H1 (cell line): ENCODE measurements at regions not wholly inside any gene's neighbourhood (a gene's known extent, or its start where the extent isn't known, plus 50 kb on each side); places are given as distances from the start of the nearest gene placed in this dataset.

Experiments used
- CTCF ChIA-PET: fragments of 300-600 bp; sonication (Branson Sonifier 250); formaldehyde crosslinking; loops from one replicate; lab custom pipeline; 2021; ENCODE audit not compliant: partially characterized antibody; lab: Charles Lee
- POLR2A ChIA-PET: fragments of 300-600 bp; sonication (Branson Sonifier 250); formaldehyde crosslinking; loops from one replicate; lab custom pipeline; 2021; ENCODE audit warnings: inconsistent platforms; ENCODE audit not compliant: partially characterized antibody; lab: Charles Lee
- DNase-seq, 2 experiments: peaks; one replicate each; pipeline versions ENCODE4 v3.0.0 to v3.0.0-alpha.2; 2010 to 2022; ENCODE audit warnings: low spot score in 2 of 2, low read depth in 1 of 2, mixed read lengths in 1 of 2
- FAIRE-seq: peaks from 2 replicates; lab custom pipeline; 2011; peaks lifted over from hg19 to GRCh38; lab: Jason Lieb, UNC
- H2AFZ ChIP-seq: 2 replicates; pipeline ENCODE4 v1.8.1; 2012; ENCODE audit warnings: low read length, inconsistent platforms
- H2AK5ac ChIP-seq: 2 replicates; pipeline ENCODE4 v1.6.1; 2013; ENCODE audit warnings: low read depth, low read length
- H2BK120ac ChIP-seq: replicated peaks from 2 replicates; pipeline ENCODE3; 2013; ENCODE audit warnings: low read depth, low read length, inconsistent platforms
- H2BK12ac ChIP-seq: 2 replicates; pipeline ENCODE4 v1.6.1; 2013; ENCODE audit warnings: low read depth, low read length
- H2BK15ac ChIP-seq: 2 replicates; pipeline ENCODE4 v1.6.1; 2013; ENCODE audit warnings: low read length
- H2BK20ac ChIP-seq: 2 replicates; pipeline ENCODE4 v1.6.1; 2013; ENCODE audit warnings: low read length
- H2BK5ac ChIP-seq: 2 replicates; pipeline ENCODE4 v1.6.1; 2013; ENCODE audit warnings: low read depth, low read length
- H3K14ac ChIP-seq: 2 replicates; pipeline ENCODE4 v1.6.1; 2013; ENCODE audit warnings: inconsistent platforms; ENCODE audit not compliant: insufficient read length
- H3K18ac ChIP-seq: 2 replicates; pipeline ENCODE4 v1.6.1; 2013; ENCODE audit warnings: low read length; ENCODE audit errors: extremely low read depth
- H3K23ac ChIP-seq: 2 replicates; pipeline ENCODE4 v1.6.1; 2013; ENCODE audit warnings: inconsistent platforms; ENCODE audit not compliant: insufficient read length
- H3K23me2 ChIP-seq: 2 replicates; pipeline ENCODE4 v1.6.1; 2013; ENCODE audit warnings: low read depth, low read length
- H3K27ac ChIP-seq: 2 replicates; pipeline ENCODE4 v1.6.1; 2011; ENCODE audit warnings: low read depth, low read length, inconsistent platforms
- H3K27me3 ChIP-seq, 4 experiments: replicated peaks in 1 of 4; 1 replicate in 1 of 4; 2 replicates in 3 of 4; pipeline versions ENCODE4 v1.6.1 to v1.8.1; 2011 to 2013; ENCODE audit warnings: low read length in 3 of 4, mild to moderate bottlenecking in 3 of 4, inconsistent platforms in 2 of 4, mixed read lengths in 2 of 4, moderate library complexity in 1 of 4; ENCODE audit not compliant: control insufficient read depth in 3 of 4, insufficient read depth in 3 of 4; ENCODE audit errors: extremely low read depth in 1 of 4
- H3K36me3 ChIP-seq, 4 experiments: 2 replicates each; pipeline versions ENCODE4 v1.6.1 to v1.8.1; 2011 to 2013; ENCODE audit warnings: mild to moderate bottlenecking in 4 of 4, low read length in 3 of 4, moderate library complexity in 2 of 4, control low read depth in 1 of 4, inconsistent platforms in 1 of 4; ENCODE audit not compliant: insufficient read depth in 4 of 4, control insufficient read depth in 2 of 4
- H3K4ac ChIP-seq: replicated peaks from 2 replicates; pipeline ENCODE3; 2013; ENCODE audit warnings: low read length, low read depth, mixed read lengths, inconsistent platforms; ENCODE audit not compliant: insufficient read length
- H3K4me1 ChIP-seq, 4 experiments: replicated peaks in 1 of 4; 1 replicate in 1 of 4; 2 replicates in 3 of 4; pipeline versions ENCODE4 v1.6.1 to v1.8.1; 2011 to 2013; ENCODE audit warnings: low read length in 3 of 4, inconsistent platforms in 2 of 4, mixed read lengths in 1 of 4; ENCODE audit not compliant: insufficient read depth in 4 of 4, control insufficient read depth in 3 of 4
- H3K4me2 ChIP-seq, 2 experiments: 2 replicates each; pipeline versions ENCODE4 v1.6.1 to v1.8.1; 2011 to 2013; ENCODE audit warnings: low read depth in 2 of 2, low read length in 2 of 2, control low read depth in 1 of 2, inconsistent platforms in 1 of 2, mild to moderate bottlenecking in 1 of 2; ENCODE audit not compliant: insufficient read depth in 1 of 2
- H3K4me3 ChIP-seq, 4 experiments: fragments of 200-600, 300-600 bp in 1 of 4; sonication (generic), shearing (Covaris generic), sonication (Bioruptor Twin) in 1 of 4; 2 replicates each; pipeline versions ENCODE4 v1.5.1 to v1.8.1; 2011 to 2016; ENCODE audit warnings: low read length in 4 of 4, low read depth in 3 of 4, control low read depth in 2 of 4, inconsistent platforms in 2 of 4, mild to moderate bottlenecking in 2 of 4, mixed read lengths in 1 of 4, moderate library complexity in 1 of 4; ENCODE audit not compliant: insufficient read depth in 2 of 4; ENCODE audit errors: extremely low read depth in 1 of 4
- H3K56ac ChIP-seq: replicated peaks from 2 replicates; pipeline ENCODE3; 2013; ENCODE audit warnings: low read depth, mild to moderate bottlenecking, mixed read lengths, low read length, inconsistent platforms; ENCODE audit not compliant: insufficient read length
- H3K79me1 ChIP-seq: 2 replicates; pipeline ENCODE4 v1.6.1; 2013; ENCODE audit warnings: low read depth, low read length, control low read depth
- H3K79me2 ChIP-seq, 2 experiments: 2 replicates each; pipeline versions ENCODE4 v1.6.1 to v1.8.1; 2012 to 2013; ENCODE audit warnings: low read length in 2 of 2, mild to moderate bottlenecking in 2 of 2, inconsistent platforms in 1 of 2; ENCODE audit not compliant: insufficient read depth in 2 of 2, control insufficient read depth in 1 of 2
- H3K9ac ChIP-seq, 4 experiments: replicated peaks in 1 of 4; 1 replicate in 1 of 4; 2 replicates in 3 of 4; pipeline versions ENCODE4 v1.6.1 to v1.8.1; 2011 to 2013; ENCODE audit warnings: low read depth in 3 of 4, low read length in 3 of 4, control low read depth in 2 of 4, mild to moderate bottlenecking in 2 of 4, moderate library complexity in 2 of 4, inconsistent platforms in 1 of 4; ENCODE audit errors: extremely low read depth in 1 of 4
- H3K9me3 ChIP-seq, 2 experiments: 2 replicates each; pipeline versions ENCODE4 v1.6.1 to v1.8.1; 2012 to 2013; ENCODE audit warnings: mild to moderate bottlenecking in 2 of 2, moderate library complexity in 2 of 2, control low read depth in 1 of 2, inconsistent platforms in 1 of 2, low read depth in 1 of 2, low read length in 1 of 2, mixed read lengths in 1 of 2; ENCODE audit not compliant: insufficient read depth in 2 of 2
- H4K20me1 ChIP-seq, 2 experiments: replicated peaks in 1 of 2; 2 replicates each; pipeline versions ENCODE3 to v1.8.1; 2011 to 2013; ENCODE audit warnings: inconsistent platforms in 2 of 2, low read length in 2 of 2, mild to moderate bottlenecking in 1 of 2; ENCODE audit not compliant: insufficient read depth in 2 of 2, control insufficient read depth in 1 of 2
- H4K5ac ChIP-seq: 2 replicates; pipeline ENCODE4 v1.6.1; 2013; ENCODE audit warnings: low read length, low read depth, mixed read lengths, inconsistent platforms; ENCODE audit not compliant: insufficient read length
- H4K8ac ChIP-seq: 2 replicates; pipeline ENCODE4 v1.8.0; 2013; ENCODE audit warnings: mild to moderate bottlenecking, moderate library complexity, low read length, inconsistent platforms; ENCODE audit not compliant: insufficient read depth; ENCODE audit errors: extremely low read depth
- H4K91ac ChIP-seq: replicated peaks from 2 replicates; pipeline ENCODE3; 2013; ENCODE audit warnings: low read length, mixed read lengths, inconsistent platforms; ENCODE audit not compliant: insufficient read length
- RAD21 ChIP-seq, 2 experiments: IDR thresholded peaks in 1 of 2; conservative IDR thresholded peaks in 1 of 2; 2 replicates each; pipeline ENCODE4 v1.6.1; 2011; ENCODE audit warnings: low read depth in 2 of 2, low read length in 2 of 2, improper control_type of control experiment in 1 of 2, inconsistent platforms in 1 of 2, mild to moderate bottlenecking in 1 of 2, moderate library complexity in 1 of 2
- WGBS, 2 experiments: shearing (Covaris generic) in 1 of 2; methylation state at CpG; one replicate each; pipeline versions ENCODE4 v1.1.6 to v1.1.7; 2013 to 2015; ENCODE audit warnings: low lambda C conversion rate in 2 of 2, mixed read lengths in 2 of 2, inconsistent platforms in 1 of 2, low coverage in 1 of 2, missing lambda C conversion rate in 1 of 2; ENCODE audit not compliant: insufficient replicate concordance in 2 of 2, insufficient coverage in 1 of 2, insufficient read length in 1 of 2; ENCODE audit errors: extremely low coverage in 1 of 2, missing lambda C conversion rate in 1 of 2; 5-methylcytosine and 5-hydroxymethylcytosine counted together

DNA sequence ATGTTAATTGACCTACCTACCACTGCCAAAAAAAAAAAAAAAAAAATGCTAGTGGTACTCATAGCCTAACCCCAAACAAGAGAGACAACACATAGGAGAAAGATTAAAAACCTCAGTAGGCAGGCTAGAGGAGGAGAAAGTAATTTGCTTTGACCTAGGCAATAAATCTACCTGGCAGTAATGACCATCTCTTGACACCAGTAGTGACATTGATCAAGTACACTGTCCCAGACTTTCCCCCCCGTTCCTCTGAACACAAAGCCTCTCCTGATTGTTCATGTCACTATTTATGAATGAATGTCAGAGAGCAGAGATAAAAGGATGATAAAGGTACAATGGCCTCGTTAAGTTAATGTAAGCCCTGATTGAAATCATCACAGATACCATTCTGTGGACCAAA, 746.8 kb downstream of the CBLN4 start:
- Histone ChIP-seq H3K36me3 (no peaks in the 10 kb centered on the region), H3K27me3 (peaks cover 2 to 6% (median 3%) of the 10 kb centered on the region in 4 experiments; a peak in 6 of 7 replicates), H3K4me1 (no peaks in the 10 kb centered on the region), H2AK5ac (no peak overlapping the region), H3K14ac (no peak overlapping the region), H2BK15ac (no peak overlapping the region), H3K4me3 (no peak overlapping the region), H2BK20ac (no peak overlapping the region), H3K9ac (no peak overlapping the region), H3K23ac (no peak overlapping the region), H3K79me2 (no peaks in the 10 kb centered on the region), H3K4me2 (no peak overlapping the region), H3K4ac (no peak overlapping the region), H2BK12ac (no peak overlapping the region), H3K27ac (no peak overlapping the region), H4K5ac (no peak overlapping the region), H3K23me2 (no peaks in the 10 kb centered on the region), H2BK120ac (no peak overlapping the region), H3K56ac (no peak overlapping the region), H3K9me3 (peaks cover 6 to 7% of the 10 kb centered on the region in 2 experiments; a peak in 2 of 4 replicates), H4K91ac (no peak overlapping the region), H2BK5ac (no peak overlapping the region), H3K18ac (no peak overlapping the region), H4K8ac (no peak overlapping the region), H2AFZ (no peak overlapping the region), H3K79me1 (no peaks in the 10 kb centered on the region), H4K20me1 (no peaks in the 10 kb centered on the region)
- FAIRE-seq (no peak), DNase-seq (no peak)
- ChIA-PET POLR2A (no interaction called here), CTCF (no interaction called here)
- WGBS, 2 experiments = 83% methylated on average over 2 of the region's 2 CpGs; no CpG with 5 or more reads in 1 of the 2 experiments
- TF ChIP-seq RAD21 (IDR thresholded peaks at IDR 0.05 in 1 of 2, conservative IDR thresholded peaks at IDR 0.05 in 1 of 2; ENCODE audit: low read depth in 2 of 2, low read length in 2 of 2) = no peak
